ENCODE measurements at regions not wholly inside any gene's neighbourhood (a gene's known extent, or its start where the extent isn't known, plus 50 kb on each side); places are given as distances from the start of the nearest gene placed in this dataset.

DNA sequence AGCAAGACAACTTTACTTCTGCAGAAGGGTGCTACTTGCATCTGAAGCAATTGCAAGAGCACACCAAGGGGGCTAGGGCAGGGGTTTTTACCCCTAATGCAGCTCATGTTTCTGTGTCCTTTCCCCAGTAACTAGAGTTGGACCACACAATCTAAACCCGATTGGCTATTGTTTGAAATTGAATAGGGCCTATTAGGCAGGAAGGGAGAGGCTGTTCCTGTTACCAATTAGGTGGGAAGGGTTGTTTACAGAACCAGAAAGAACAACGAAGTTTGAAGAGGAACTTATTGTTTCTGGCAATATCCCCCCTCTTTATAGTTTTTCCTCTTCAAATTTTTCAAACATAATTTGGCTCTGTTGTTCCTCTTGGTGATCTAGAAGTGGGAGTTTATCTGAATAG, 85.5 kb downstream of the CHCHD4 start:
- TF ChIP-seq, protein P1, sequence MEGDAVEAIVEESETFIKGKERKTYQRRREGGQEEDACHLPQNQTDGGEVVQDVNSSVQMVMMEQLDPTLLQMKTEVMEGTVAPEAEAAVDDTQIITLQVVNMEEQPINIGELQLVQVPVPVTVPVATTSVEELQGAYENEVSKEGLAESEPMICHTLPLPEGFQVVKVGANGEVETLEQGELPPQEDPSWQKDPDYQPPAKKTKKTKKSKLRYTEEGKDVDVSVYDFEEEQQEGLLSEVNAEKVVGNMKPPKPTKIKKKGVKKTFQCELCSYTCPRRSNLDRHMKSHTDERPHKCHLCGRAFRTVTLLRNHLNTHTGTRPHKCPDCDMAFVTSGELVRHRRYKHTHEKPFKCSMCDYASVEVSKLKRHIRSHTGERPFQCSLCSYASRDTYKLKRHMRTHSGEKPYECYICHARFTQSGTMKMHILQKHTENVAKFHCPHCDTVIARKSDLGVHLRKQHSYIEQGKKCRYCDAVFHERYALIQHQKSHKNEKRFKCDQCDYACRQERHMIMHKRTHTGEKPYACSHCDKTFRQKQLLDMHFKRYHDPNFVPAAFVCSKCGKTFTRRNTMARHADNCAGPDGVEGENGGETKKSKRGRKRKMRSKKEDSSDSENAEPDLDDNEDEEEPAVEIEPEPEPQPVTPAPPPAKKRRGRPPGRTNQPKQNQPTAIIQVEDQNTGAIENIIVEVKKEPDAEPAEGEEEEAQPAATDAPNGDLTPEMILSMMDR (IDR thresholded peaks at IDR 0.05) = no peak
- TF ChIP-seq POLR2A (IDR thresholded peaks at IDR 0.05) = no peak

Measured in Peyer's patch (tissue), 4 donors.